OCI-LY3 (cell line): ENCODE measurements at regions not wholly inside any gene's neighbourhood (a gene's known extent, or its start where the extent isn't known, plus 50 kb on each side); places are given as distances from the start of the nearest gene placed in this dataset.
A peak's percentile ranks its signal among the peaks of the same experiment; 100 is the strongest.

ENCODE experiments used
- H2AFZ ChIP-seq: fragments of 200-600, 300-600 bp; shearing (Covaris generic); 2 replicates; pipeline ENCODE4 v1.6.0; 2014; ENCODE audit warnings: antibody characterized with exemption, low read depth, low read length
- H3K27ac ChIP-seq: fragments of 200-600, 300-600 bp; sonication (generic); 2 replicates; pipeline ENCODE4 v1.5.1; 2014; ENCODE audit warnings: mild to moderate bottlenecking, low read length, moderate library complexity, mixed read lengths
- H3K27me3 ChIP-seq: fragments of 200-600, 300-600 bp; sonication (generic); 2 replicates; pipeline ENCODE4 v1.6.1; 2014; ENCODE audit warnings: low read depth, low read length, mixed read lengths
- H3K36me3 ChIP-seq: fragments of 200-600, 300-600 bp; sonication (generic); replicated peaks from 2 replicates; pipeline ENCODE3; 2014; ENCODE audit warnings: low read depth, low read length, mixed read lengths
- H3K4me1 ChIP-seq: fragments of 300-600, 200-600 bp; sonication (generic); 2 replicates; pipeline ENCODE4 v1.6.1; 2014; ENCODE audit warnings: low read length, mixed read lengths
- H3K4me2 ChIP-seq: fragments of 200-600, 300-600 bp; sonication (generic); 2 replicates; pipeline ENCODE4 v1.6.1; 2014; ENCODE audit warnings: low read length, mixed read lengths
- H3K4me3 ChIP-seq: fragments of 300-600, 200-600 bp; sonication (generic); 2 replicates; pipeline ENCODE4 v1.5.1; 2014; ENCODE audit warnings: antibody characterized with exemption, mild to moderate bottlenecking, low read length, moderate library complexity
- H3K79me2 ChIP-seq: fragments of 300-600, 200-600 bp; shearing (Covaris generic); 2 replicates; pipeline ENCODE4 v1.6.1; 2014; ENCODE audit warnings: mild to moderate bottlenecking, low read length, mixed read lengths
- H3K9ac ChIP-seq: fragments of 300-600, 200-600 bp; shearing (Covaris generic); 2 replicates; pipeline ENCODE4 v1.6.0; 2014; ENCODE audit warnings: mild to moderate bottlenecking, low read length, moderate library complexity
- H3K9me3 ChIP-seq: fragments of 200-600, 300-600 bp; shearing (Covaris generic); 2 replicates; pipeline ENCODE4 v1.6.1; 2014; ENCODE audit warnings: low read length, mixed read lengths; ENCODE audit not compliant: insufficient read depth
- H4K20me1 ChIP-seq: fragments of 200-600, 300-600 bp; sonication (generic); 2 replicates; pipeline ENCODE4 v1.6.1; 2016; ENCODE audit warnings: low read length, mixed read lengths; ENCODE audit not compliant: insufficient read depth
- EZH2phosphoT487 ChIP-seq: fragments of 200-600 bp; shearing (Covaris generic); IDR thresholded peaks from 2 replicates; pipeline ENCODE4 v1.6.1; 2018; ENCODE audit warnings: antibody characterized with exemption, mixed run types, low read depth
- TF ChIP-seq, protein P1 (sequence below): fragments of 200-600, 300-600 bp; sonication (generic); IDR thresholded peaks from 2 replicates; pipeline ENCODE4 v1.5.1; 2014; ENCODE audit warnings: antibody characterized with exemption, low read length, low read depth

DNA sequence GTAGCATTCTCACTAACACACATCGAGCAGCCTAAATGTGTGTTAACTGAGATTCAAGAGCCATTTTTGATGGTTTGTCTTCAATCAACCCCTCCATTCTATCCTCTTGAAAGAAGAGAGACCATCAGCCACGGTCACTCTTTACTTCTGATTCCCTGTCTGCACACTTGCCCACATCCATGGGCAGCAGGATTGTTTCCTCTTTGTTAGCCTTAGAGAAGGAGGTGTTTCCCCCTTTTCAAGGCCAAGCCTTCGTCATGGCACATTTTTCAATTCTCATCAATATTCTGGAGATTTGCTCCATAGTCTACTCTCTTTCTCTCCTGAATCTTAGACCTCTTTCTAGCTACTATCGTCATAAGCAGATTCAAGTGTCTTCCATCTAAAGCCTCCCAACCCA is 522.4 kb upstream of the NAALADL2 start:
- no peak overlapping the region for H3K27ac ChIP-seq
- H3K4me3 ChIP-seq: peak overlapping the region; percentile 1; the same call in 1 of the 2 replicates
- H3K9ac ChIP-seq: no peak overlapping the region
- no peaks in the 10 kb centered on the region for H3K79me2 ChIP-seq
- H4K20me1 ChIP-seq: no peaks in the 10 kb centered on the region
- H3K4me2 ChIP-seq: peak overlapping the region; percentile 35; the same call in 1 of the 2 replicates
- H3K27me3 ChIP-seq: no peaks in the 10 kb centered on the region
- no peaks in the 10 kb centered on the region for H3K9me3 ChIP-seq
- peaks cover 13% of the 10 kb centered on the region for H3K4me1 ChIP-seq
- TF ChIP-seq EZH2phosphoT487: no peak
- TF ChIP-seq, protein P1, sequence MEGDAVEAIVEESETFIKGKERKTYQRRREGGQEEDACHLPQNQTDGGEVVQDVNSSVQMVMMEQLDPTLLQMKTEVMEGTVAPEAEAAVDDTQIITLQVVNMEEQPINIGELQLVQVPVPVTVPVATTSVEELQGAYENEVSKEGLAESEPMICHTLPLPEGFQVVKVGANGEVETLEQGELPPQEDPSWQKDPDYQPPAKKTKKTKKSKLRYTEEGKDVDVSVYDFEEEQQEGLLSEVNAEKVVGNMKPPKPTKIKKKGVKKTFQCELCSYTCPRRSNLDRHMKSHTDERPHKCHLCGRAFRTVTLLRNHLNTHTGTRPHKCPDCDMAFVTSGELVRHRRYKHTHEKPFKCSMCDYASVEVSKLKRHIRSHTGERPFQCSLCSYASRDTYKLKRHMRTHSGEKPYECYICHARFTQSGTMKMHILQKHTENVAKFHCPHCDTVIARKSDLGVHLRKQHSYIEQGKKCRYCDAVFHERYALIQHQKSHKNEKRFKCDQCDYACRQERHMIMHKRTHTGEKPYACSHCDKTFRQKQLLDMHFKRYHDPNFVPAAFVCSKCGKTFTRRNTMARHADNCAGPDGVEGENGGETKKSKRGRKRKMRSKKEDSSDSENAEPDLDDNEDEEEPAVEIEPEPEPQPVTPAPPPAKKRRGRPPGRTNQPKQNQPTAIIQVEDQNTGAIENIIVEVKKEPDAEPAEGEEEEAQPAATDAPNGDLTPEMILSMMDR: no peak
- no peak overlapping the region for H2AFZ ChIP-seq
- no peaks in the 10 kb centered on the region for H3K36me3 ChIP-seq

DNA sequence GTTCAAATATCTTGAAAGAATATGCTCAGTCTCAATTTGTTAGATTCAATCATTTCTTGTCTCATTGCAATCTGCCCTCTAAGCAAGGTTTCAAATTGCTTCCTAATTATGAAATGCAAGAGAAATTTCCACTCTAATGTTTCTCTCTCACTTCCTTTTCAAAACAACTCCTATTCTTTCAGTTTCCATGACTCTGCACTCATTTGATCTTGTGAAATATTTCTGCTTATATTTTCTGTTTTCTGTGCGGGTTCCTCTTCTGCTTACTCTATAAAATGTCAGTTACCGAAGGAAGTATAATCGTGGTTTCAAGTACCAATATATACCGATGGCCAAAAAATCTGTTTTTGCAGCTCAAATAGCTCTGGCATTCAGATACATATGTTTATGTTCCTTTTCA is 521.9 kb upstream of the NAALADL2 start:
- Histone ChIP-seq H2AFZ (no peak overlapping the region), H3K9ac (no peak overlapping the region), H3K9me3 (no peaks in the 10 kb centered on the region), H3K36me3 (no peaks in the 10 kb centered on the region), H3K79me2 (no peaks in the 10 kb centered on the region), H3K4me1 (peaks cover 13% of the 10 kb centered on the region), H3K27me3 (no peaks in the 10 kb centered on the region), H4K20me1 (no peaks in the 10 kb centered on the region), H3K4me2 (peak overlapping the region; percentile 35), H3K4me3 (peak overlapping the region; percentile 1; the same call in 1 of the 2 replicates), H3K27ac (no peak overlapping the region)
- TF ChIP-seq EZH2phosphoT487: no peak
- TF ChIP-seq, protein P1: no peak

DNA sequence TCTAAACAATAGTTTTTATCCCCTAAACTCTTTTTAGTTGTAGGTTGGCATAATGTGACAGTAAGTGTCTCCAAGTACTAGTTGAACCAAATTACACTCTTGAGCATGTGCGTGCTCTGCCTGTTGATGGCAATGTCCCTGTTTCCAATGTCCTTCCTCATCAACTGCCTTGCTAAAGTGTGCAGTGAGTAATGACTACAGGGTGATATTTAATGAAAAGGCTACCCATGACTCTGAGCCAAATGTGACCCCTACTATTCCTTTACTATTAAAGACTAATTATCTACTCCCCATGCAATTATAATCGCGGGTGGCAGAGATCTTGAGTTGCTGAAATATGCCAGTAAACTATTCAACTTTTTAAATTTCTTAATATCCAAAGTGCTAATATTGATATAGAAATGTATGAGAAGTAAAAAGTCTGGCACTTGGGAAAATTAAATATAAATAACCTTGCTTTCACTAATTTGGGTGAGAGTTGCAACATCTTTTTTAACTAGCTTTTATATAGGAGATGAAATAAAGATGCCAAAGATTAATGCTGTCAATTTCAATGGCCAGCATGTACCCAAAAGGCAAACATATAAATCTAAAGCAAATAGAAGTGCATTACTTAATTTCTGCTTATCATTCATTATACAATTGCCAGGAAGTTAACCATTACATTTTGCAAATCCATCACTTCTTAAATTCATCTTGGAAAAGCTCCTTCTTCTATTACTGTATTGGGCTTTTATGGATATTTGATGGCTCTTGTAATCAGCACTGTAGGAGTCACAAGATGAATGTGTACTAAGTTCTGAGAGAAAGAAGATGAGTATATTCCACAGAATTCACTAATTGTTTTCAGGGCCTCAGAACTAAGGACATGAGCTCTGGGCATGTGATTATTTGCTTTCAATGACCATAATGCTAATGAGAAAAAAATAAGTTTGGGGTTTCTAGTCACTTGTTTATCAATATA is 518.2 kb upstream of the NAALADL2 start:
- H3K79me2 ChIP-seq: no peaks in the 10 kb centered on the region
- H3K36me3 ChIP-seq: no peaks in the 10 kb centered on the region
- TF ChIP-seq, protein P1: no peak
- TF ChIP-seq EZH2phosphoT487: no peak
- no peak overlapping the region for H2AFZ ChIP-seq
- H3K4me1 ChIP-seq: peaks cover 13% of the 10 kb centered on the region
- no peak overlapping the region for H3K4me2 ChIP-seq
- no peak overlapping the region for H3K4me3 ChIP-seq
- no peak overlapping the region for H3K9ac ChIP-seq
- no peaks in the 10 kb centered on the region for H3K27me3 ChIP-seq
- H4K20me1 ChIP-seq: no peaks in the 10 kb centered on the region
- H3K9me3 ChIP-seq: no peaks in the 10 kb centered on the region
- H3K27ac ChIP-seq: no peak overlapping the region

DNA sequence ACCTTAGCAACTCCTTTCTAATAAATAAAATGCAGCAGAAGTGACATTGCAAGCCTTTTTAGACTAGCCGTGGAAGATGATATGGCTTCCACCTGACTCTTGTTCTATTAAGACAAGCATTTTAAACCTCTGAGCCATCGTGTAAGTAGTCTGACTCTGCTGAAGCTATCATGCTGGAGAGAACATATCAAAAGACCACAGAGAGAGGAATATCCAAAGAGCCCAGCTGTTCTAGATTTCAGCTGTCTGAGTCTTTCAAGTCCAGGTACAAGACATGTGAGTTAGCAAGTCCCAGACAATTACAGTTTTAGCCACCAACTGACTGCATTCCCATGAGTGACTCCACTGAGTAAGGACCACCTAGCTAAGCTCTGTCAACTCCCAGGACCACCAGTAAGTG is 517.0 kb upstream of the NAALADL2 start:
- no peaks in the 10 kb centered on the region for H3K36me3 ChIP-seq
- no peak overlapping the region for H3K4me2 ChIP-seq
- peaks cover 8% of the 10 kb centered on the region for H3K4me1 ChIP-seq
- H3K27ac ChIP-seq: no peak overlapping the region
- no peaks in the 10 kb centered on the region for H4K20me1 ChIP-seq
- H3K79me2 ChIP-seq: no peaks in the 10 kb centered on the region
- H3K27me3 ChIP-seq: no peaks in the 10 kb centered on the region
- H2AFZ ChIP-seq: no peak overlapping the region
- TF ChIP-seq EZH2phosphoT487: no peak
- TF ChIP-seq, protein P1: no peak
- H3K9me3 ChIP-seq: no peaks in the 10 kb centered on the region
- H3K4me3 ChIP-seq: no peak overlapping the region
- no peak overlapping the region for H3K9ac ChIP-seq
